C4-2B (cell line): ENCODE measurements at regions not wholly inside any gene's neighbourhood (a gene's known extent, or its start where the extent isn't known, plus 50 kb on each side); places are given as distances from the start of the nearest gene placed in this dataset.

Experiments used
- ZFX ChIP-seq: fragments of 450-650 bp; IDR thresholded peaks from 2 replicates; pipeline ENCODE4 v1.6.1; 2017
- TF ChIP-seq, protein P1 (sequence below): fragments of 450-650 bp; conservative IDR thresholded peaks from 2 replicates; pipeline ENCODE4 v1.5.1; 2017; ENCODE audit warnings: mild to moderate bottlenecking

DNA sequence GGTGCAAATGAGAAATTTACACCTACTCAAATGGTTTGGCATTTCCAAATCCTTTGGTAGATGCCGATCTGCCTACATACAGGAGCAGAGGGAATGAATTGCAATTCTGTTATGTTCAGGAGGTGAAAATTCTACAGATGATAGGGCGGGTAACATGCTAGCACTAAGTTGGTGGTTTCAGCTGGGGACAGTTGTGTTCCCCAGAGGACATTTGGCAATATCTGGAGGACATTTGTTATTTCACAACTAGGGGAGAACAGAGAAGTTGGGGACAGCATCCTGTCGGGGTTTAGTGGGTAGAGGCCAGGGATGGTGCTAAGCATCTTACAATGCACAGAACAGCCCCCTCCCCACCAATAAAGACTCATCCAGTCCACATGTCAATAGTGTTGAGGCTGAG is 96.5 kb upstream of the PUDP start:
- TF ChIP-seq, protein P1, sequence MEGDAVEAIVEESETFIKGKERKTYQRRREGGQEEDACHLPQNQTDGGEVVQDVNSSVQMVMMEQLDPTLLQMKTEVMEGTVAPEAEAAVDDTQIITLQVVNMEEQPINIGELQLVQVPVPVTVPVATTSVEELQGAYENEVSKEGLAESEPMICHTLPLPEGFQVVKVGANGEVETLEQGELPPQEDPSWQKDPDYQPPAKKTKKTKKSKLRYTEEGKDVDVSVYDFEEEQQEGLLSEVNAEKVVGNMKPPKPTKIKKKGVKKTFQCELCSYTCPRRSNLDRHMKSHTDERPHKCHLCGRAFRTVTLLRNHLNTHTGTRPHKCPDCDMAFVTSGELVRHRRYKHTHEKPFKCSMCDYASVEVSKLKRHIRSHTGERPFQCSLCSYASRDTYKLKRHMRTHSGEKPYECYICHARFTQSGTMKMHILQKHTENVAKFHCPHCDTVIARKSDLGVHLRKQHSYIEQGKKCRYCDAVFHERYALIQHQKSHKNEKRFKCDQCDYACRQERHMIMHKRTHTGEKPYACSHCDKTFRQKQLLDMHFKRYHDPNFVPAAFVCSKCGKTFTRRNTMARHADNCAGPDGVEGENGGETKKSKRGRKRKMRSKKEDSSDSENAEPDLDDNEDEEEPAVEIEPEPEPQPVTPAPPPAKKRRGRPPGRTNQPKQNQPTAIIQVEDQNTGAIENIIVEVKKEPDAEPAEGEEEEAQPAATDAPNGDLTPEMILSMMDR: no peak
- TF ChIP-seq ZFX: no peak
